Neural progenitor cell (in vitro differentiated cells): ENCODE measurements at regions not wholly inside any gene's neighbourhood (a gene's known extent, or its start where the extent isn't known, plus 50 kb on each side); places are given as distances from the start of the nearest gene placed in this dataset.

ENCODE experiments used
- DNase-seq: peaks from one replicate; pipeline ENCODE4 v3.0.0-alpha.2; 2016; ENCODE audit warnings: low spot score
- H2AFZ ChIP-seq: fragments of 200-600 bp; sonication (generic); replicated peaks from 2 replicates; pipeline ENCODE4 v1.6.1; 2016; ENCODE audit warnings: antibody characterized with exemption
- H3F3A ChIP-seq: fragments of 200-600 bp; sonication (generic); 2 replicates; pipeline ENCODE4 v1.6.1; 2016; ENCODE audit warnings: antibody characterized with exemption, low read depth
- H3K27ac ChIP-seq: fragments of 200-600 bp; sonication (generic); 2 replicates; pipeline ENCODE4 v1.5.1; 2016; ENCODE audit warnings: mild to moderate bottlenecking
- H3K27me3 ChIP-seq: fragments of 200-600 bp; sonication (generic); 2 replicates; pipeline ENCODE4 v1.6.1; 2016; ENCODE audit warnings: mild to moderate bottlenecking, moderate library complexity
- H3K36me3 ChIP-seq: fragments of 200-600 bp; sonication (generic); 2 replicates; pipeline ENCODE4 v1.5.1; 2016
- H3K4me1 ChIP-seq: fragments of 200-600 bp; sonication (generic); 2 replicates; pipeline ENCODE4 v1.6.1; 2016; ENCODE audit warnings: mixed run types
- H3K4me2 ChIP-seq: fragments of 200-600 bp; sonication (generic); 2 replicates; pipeline ENCODE4 v1.6.1; 2016
- H3K4me3 ChIP-seq: fragments of 200-600 bp; sonication (generic); 2 replicates; pipeline ENCODE4 v1.5.1; 2016
- H3K79me2 ChIP-seq: fragments of 200-600 bp; sonication (generic); 2 replicates; pipeline ENCODE4 v1.6.1; 2016; ENCODE audit warnings: low read depth
- H3K9ac ChIP-seq: fragments of 200-600 bp; sonication (generic); 2 replicates; pipeline ENCODE4 v1.6.1; 2016
- H3K9me3 ChIP-seq: fragments of 200-600 bp; sonication (generic); 2 replicates; pipeline ENCODE4 v1.5.1; 2016; ENCODE audit warnings: low read depth
- H4K20me1 ChIP-seq: fragments of 200-600 bp; sonication (generic); 2 replicates; pipeline ENCODE4 v1.6.1; 2016; ENCODE audit warnings: low read depth
- H3K27ac Mint-ChIP-seq: 3 replicates; pipeline ENCODE4 v1.8.0; 2021; ENCODE audit warnings: mixed read lengths
- H3K27me3 Mint-ChIP-seq: 2 replicates; pipeline ENCODE4 v1.8.0; 2022; ENCODE audit warnings: low read depth, mild to moderate bottlenecking, inconsistent platforms, moderate library complexity, mixed read lengths; ENCODE audit not compliant: insufficient read depth
- H3K36me3 Mint-ChIP-seq: 3 replicates; pipeline ENCODE4 v1.8.0; 2021; ENCODE audit warnings: mixed read lengths
- H3K4me1 Mint-ChIP-seq: 3 replicates; pipeline ENCODE4 v1.8.0; 2021; ENCODE audit warnings: mixed read lengths
- H3K4me3 Mint-ChIP-seq: 3 replicates; pipeline ENCODE4 v1.8.0; 2021; ENCODE audit warnings: mild to moderate bottlenecking, moderate library complexity, mixed read lengths
- H3K9me3 Mint-ChIP-seq: 3 replicates; pipeline ENCODE4 v1.8.0; 2020; ENCODE audit warnings: mixed read lengths
- CTCF ChIP-seq: fragments of 200-600 bp; sonication (generic); IDR thresholded peaks from 2 replicates; pipeline ENCODE4 v1.5.1; 2017; ENCODE audit warnings: antibody characterized with exemption, mild to moderate bottlenecking
- EZH2 ChIP-seq: fragments of 200-600 bp; sonication (generic); IDR thresholded peaks from 2 replicates; pipeline ENCODE4 v1.6.1; 2017; ENCODE audit warnings: antibody characterized with exemption, mild to moderate bottlenecking, moderate library complexity
- EZH2phosphoT487 ChIP-seq: fragments of 200-600 bp; sonication (generic); IDR thresholded peaks from 2 replicates; pipeline ENCODE4 v1.6.1; 2017; ENCODE audit warnings: antibody characterized with exemption

- H3K36me3 Mint-ChIP-seq: peaks cover 4% of the 10 kb centered on the region
- H3K27ac ChIP-seq: no peak overlapping the region
These were observed 81.7 kb downstream of the FAM217A start for GRCh38 chr6:3997177-3997770.

GRCh38 chr6:3999800-4000661 lies 78.9 kb downstream of the FAM217A start:
- peaks cover 4% of the 10 kb centered on the region for H3K36me3 Mint-ChIP-seq
- no peak overlapping the region for H3K4me3 ChIP-seq
- TF ChIP-seq EZH2phosphoT487 (no peak), CTCF (no peak), EZH2 (no peak)
- no peak overlapping the region for H3K4me3 Mint-ChIP-seq
- H2AFZ ChIP-seq: no peak overlapping the region
- H3K9me3 Mint-ChIP-seq: no peaks in the 10 kb centered on the region
- no peak overlapping the region for H3K9ac ChIP-seq
- H3K27me3 ChIP-seq: no peaks in the 10 kb centered on the region
- peaks cover 35% of the 10 kb centered on the region for H3K4me1 Mint-ChIP-seq
- H3K27me3 Mint-ChIP-seq: no peaks in the 10 kb centered on the region
- DNase-seq: peak; percentile 31
- no peaks in the 10 kb centered on the region for H3K9me3 ChIP-seq
- H3K27ac Mint-ChIP-seq: no peak overlapping the region
- peaks cover 91% of the 10 kb centered on the region for H4K20me1 ChIP-seq
- H3K4me2 ChIP-seq: no peak overlapping the region
- H3K4me1 ChIP-seq: peaks cover 20% of the 10 kb centered on the region
- peaks cover 8% of the 10 kb centered on the region for H3F3A ChIP-seq
- H3K27ac ChIP-seq: no peak overlapping the region
- peaks cover 92% of the 10 kb centered on the region for H3K79me2 ChIP-seq
- H3K36me3 ChIP-seq: no peaks in the 10 kb centered on the region

More at GRCh38 chr6:3997177-3997770, 81.7 kb downstream of the FAM217A start:
- Histone ChIP-seq H3K36me3 (no peaks in the 10 kb centered on the region), H3K9ac (no peak overlapping the region), H3K4me3 (no peak overlapping the region), H3K9me3 (no peaks in the 10 kb centered on the region), H3K4me1 (peaks cover 20% of the 10 kb centered on the region), H3K4me2 (peak overlapping the region; percentile 35), H3F3A (peaks cover 6% of the 10 kb centered on the region), H3K27me3 (no peaks in the 10 kb centered on the region), H3K79me2 (peaks cover 78% of the 10 kb centered on the region), H2AFZ (no peak overlapping the region), H4K20me1 (peaks cover 71% of the 10 kb centered on the region)
- peak overlapping the region; percentile 85 for H3K27ac Mint-ChIP-seq
- H3K9me3 Mint-ChIP-seq: no peaks in the 10 kb centered on the region
- H3K4me1 Mint-ChIP-seq: peaks cover 37% of the 10 kb centered on the region
- H3K27me3 Mint-ChIP-seq: no peaks in the 10 kb centered on the region
- DNase-seq: peak; percentile 38
- peak overlapping the region; percentile 54 for H3K4me3 Mint-ChIP-seq
- TF ChIP-seq CTCF (no peak), EZH2phosphoT487 (no peak), EZH2 (no peak)

DNA sequence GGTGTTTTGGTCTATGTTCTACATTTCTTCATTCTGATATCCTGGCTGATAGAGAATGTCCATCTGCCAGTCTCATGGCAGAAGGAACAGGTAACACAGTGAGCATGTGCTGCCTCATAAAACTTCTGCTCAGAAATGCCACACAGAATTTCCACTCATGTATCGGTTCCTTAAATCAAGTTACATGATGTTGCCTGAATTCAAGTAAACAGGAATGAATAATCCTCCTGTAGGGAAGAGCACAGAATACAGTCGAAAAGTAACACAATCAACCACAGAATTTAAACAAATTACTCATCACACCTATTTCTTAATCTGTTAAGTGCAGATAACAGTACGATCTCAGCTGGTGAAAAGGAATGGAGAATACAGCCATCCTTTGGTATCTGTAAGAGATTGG lies 74.7 kb downstream of the FAM217A start:
- H4K20me1 ChIP-seq: peaks cover 83% of the 10 kb centered on the region
- H3K9me3 Mint-ChIP-seq: no peaks in the 10 kb centered on the region
- no peak for TF ChIP-seq EZH2phosphoT487
- TF ChIP-seq EZH2: no peak
- TF ChIP-seq CTCF: no peak
- no peak overlapping the region for H2AFZ ChIP-seq
- H3K4me2 ChIP-seq: no peak overlapping the region
- H3K36me3 ChIP-seq: peaks cover 6% of the 10 kb centered on the region
- H3K36me3 Mint-ChIP-seq: peaks cover 8% of the 10 kb centered on the region
- no peak overlapping the region for H3K4me3 Mint-ChIP-seq
- H3K9me3 ChIP-seq: no peaks in the 10 kb centered on the region
- H3K79me2 ChIP-seq: peaks cover 95% of the 10 kb centered on the region
- H3K27me3 ChIP-seq: no peaks in the 10 kb centered on the region
- DNase-seq: no peak
- no peaks in the 10 kb centered on the region for H3K4me1 ChIP-seq
- no peak overlapping the region for H3K9ac ChIP-seq
- H3F3A ChIP-seq: peaks cover 6% of the 10 kb centered on the region
- H3K27ac Mint-ChIP-seq: no peak overlapping the region
- no peak overlapping the region for H3K27ac ChIP-seq
- H3K4me3 ChIP-seq: no peak overlapping the region
- H3K27me3 Mint-ChIP-seq: no peaks in the 10 kb centered on the region
- H3K4me1 Mint-ChIP-seq: peaks cover 22% of the 10 kb centered on the region
